Transverse colon (tissue), 4 donors: ENCODE measurements at regions not wholly inside any gene's neighbourhood (a gene's known extent, or its start where the extent isn't known, plus 50 kb on each side); places are given as distances from the start of the nearest gene placed in this dataset.

Experiments used
- DNase-seq: peaks from one replicate; pipeline ENCODE4 v3.0.0-alpha.2; 2019
- H3K27ac ChIP-seq, 4 donors: fragments of 200-600 bp; sonication (generic); 2 replicates each; pipeline ENCODE4 v1.5.1; 2016 to 2018; ENCODE audit warnings: inconsistent platforms in 4 of 4
- H3K27me3 ChIP-seq: fragments of 200-600 bp; sonication (generic); 2 replicates; pipeline ENCODE4 v1.5.1; 2017; ENCODE audit warnings: inconsistent platforms
- H3K36me3 ChIP-seq, 4 donors: fragments of 200-600 bp; sonication (generic); 2 replicates each; pipeline ENCODE4 v1.5.1; 2017 to 2019; ENCODE audit warnings: inconsistent platforms in 4 of 4
- H3K4me1 ChIP-seq, 4 donors: fragments of 200-600 bp; sonication (generic); 2 replicates each; pipeline ENCODE4 v1.5.1; 2017 to 2020; ENCODE audit warnings: inconsistent platforms in 4 of 4
- H3K4me3 ChIP-seq, 4 donors: fragments of 200-600 bp; sonication (generic); 1 replicate in 1 of 4; 2 replicates in 3 of 4; pipeline versions ENCODE4 v1.5.1 to v1.6.1; 2017 to 2019; ENCODE audit warnings: inconsistent platforms in 4 of 4
- H3K9me3 ChIP-seq, 2 donors: fragments of 200-600 bp; sonication (generic); 2 replicates each; pipeline ENCODE4 v1.5.1; 2017 to 2019; ENCODE audit warnings: inconsistent platforms in 2 of 2
- CTCF ChIP-seq, 5 experiments: fragments of 200-600 bp in 3 of 5; fragments of 450-650 bp in 2 of 5; sonication (generic) in 3 of 5; IDR thresholded peaks; 1 replicate in 2 of 5; 2 replicates in 3 of 5; pipeline ENCODE4 v1.5.1; 2016 to 2017; ENCODE audit warnings: antibody characterized with exemption in 5 of 5, inconsistent platforms in 3 of 5, mild to moderate bottlenecking in 2 of 5, moderate library complexity in 1 of 5
- EP300 ChIP-seq: sonication (generic); formaldehyde crosslinking; IDR thresholded peaks from one replicate; pipeline ENCODE4 v1.6.1; 2017; ENCODE audit warnings: antibody characterized with exemption, low read depth
- POLR2A ChIP-seq: fragments of 450-650 bp; IDR thresholded peaks from one replicate; pipeline ENCODE4 v1.6.1; 2016; ENCODE audit warnings: antibody characterized with exemption, mild to moderate bottlenecking, moderate library complexity
- POLR2AphosphoS5 ChIP-seq, 3 donors: sonication (generic); formaldehyde crosslinking; IDR thresholded peaks; one replicate each; pipeline ENCODE4 v1.6.1; 2016; ENCODE audit warnings: antibody characterized with exemption in 3 of 3
- WGBS, 2 donors: methylation state at CpG; one replicate each; pipeline ENCODE4 v1.1.5; 2018; ENCODE audit warnings: low coverage in 1 of 2; 5-methylcytosine and 5-hydroxymethylcytosine counted together
- in situ Hi-C, 4 donors: fragments of 200-750 bp; cut with MboI; loops; one replicate each; pipeline versions ENCODE4 v1.15.0 to v1.15.1; 2017; ENCODE audit warnings: low sequenced_read_pairs in 3 of 4, low pct_ligation_motif_present in 1 of 4, low pct_unique_long_range_greater_than_20kb in 1 of 4
- intact Hi-C: fragments of 100-400 bp; cut with DNase I; formaldehyde crosslinking; loops from one replicate; pipeline ENCODE4 v1.15.1; 2023; ENCODE audit warnings: low total_unique reads

DNA sequence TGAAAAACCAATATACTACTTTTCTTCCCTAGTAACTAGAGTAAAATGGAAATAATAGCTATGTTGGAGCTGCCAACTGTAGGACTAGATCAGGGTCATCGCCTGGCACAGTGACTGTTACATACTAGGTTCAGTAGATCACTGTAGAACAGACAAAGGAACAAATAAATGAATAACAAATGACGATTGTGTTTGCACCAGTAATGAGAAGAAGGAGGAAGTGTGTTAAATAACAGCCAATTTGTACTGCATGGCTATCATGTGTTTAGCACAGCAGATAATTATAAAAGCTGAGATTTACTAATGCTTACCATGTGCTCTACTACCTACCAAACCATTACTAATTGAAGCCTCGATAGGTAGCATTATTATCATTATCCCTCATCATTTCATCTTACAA, 85.3 kb upstream of the FXR1 start:
- no peak for DNase-seq
- no peaks in the 10 kb centered on the region for H3K36me3 ChIP-seq
- 77 to 78% methylated on average over 3 of the region's 3 CpGs for WGBS, 2 donors
- no peaks in the 10 kb centered on the region for H3K4me1 ChIP-seq
- no peak overlapping the region for H3K27ac ChIP-seq
- no peak overlapping the region for H3K4me3 ChIP-seq
- TF ChIP-seq CTCF (IDR thresholded peaks at IDR 0.05) (no peak), POLR2AphosphoS5 (IDR thresholded peaks at IDR 0.05) (no peak), POLR2A (no peak), EP300 (no peak)
- H3K9me3 ChIP-seq: no peaks in the 10 kb centered on the region
- intact Hi-C loops (no loop called here), in situ Hi-C loops (no loop called here)
- H3K27me3 ChIP-seq: no peaks in the 10 kb centered on the region

GRCh38 chr3:180828001-180828720, 84.3 kb upstream of the FXR1 start:
- DNase-seq: no peak
- 93 to 94% methylated on average over 2 to 25 of the region's 36 CpGs for WGBS, 2 donors
- TF ChIP-seq EP300 (no peak), POLR2AphosphoS5 (IDR thresholded peaks at IDR 0.05) (no peak), POLR2A (no peak), CTCF (IDR thresholded peaks at IDR 0.05) (no peak)
- intact Hi-C loops: no loop called here
- H3K4me1 ChIP-seq: no peaks in the 10 kb centered on the region
- no peak overlapping the region for H3K27ac ChIP-seq
- H3K4me3 ChIP-seq: no peak overlapping the region
- H3K36me3 ChIP-seq: no peaks in the 10 kb centered on the region
- in situ Hi-C loops: no loop called here
- no peaks in the 10 kb centered on the region for H3K27me3 ChIP-seq
- H3K9me3 ChIP-seq: no peaks in the 10 kb centered on the region

GRCh38 chr3:180828723-180829408, 83.6 kb upstream of the FXR1 start:
- intact Hi-C loops: no loop called here
- TF ChIP-seq CTCF (IDR thresholded peaks at IDR 0.05): no peak
- TF ChIP-seq POLR2A: no peak
- TF ChIP-seq POLR2AphosphoS5 (IDR thresholded peaks at IDR 0.05): no peak
- no peak for TF ChIP-seq EP300
- no peak overlapping the region for H3K27ac ChIP-seq
- in situ Hi-C loops: no loop called here
- DNase-seq: no peak
- H3K9me3 ChIP-seq: no peaks in the 10 kb centered on the region
- no peaks in the 10 kb centered on the region for H3K36me3 ChIP-seq
- H3K27me3 ChIP-seq: no peaks in the 10 kb centered on the region
- H3K4me3 ChIP-seq: no peak overlapping the region
- no peaks in the 10 kb centered on the region for H3K4me1 ChIP-seq
- WGBS, 2 donors: 94% methylated on average over 40 of the region's 43 CpGs; no CpG with 5 or more reads in 1 of the 2 donors

DNA sequence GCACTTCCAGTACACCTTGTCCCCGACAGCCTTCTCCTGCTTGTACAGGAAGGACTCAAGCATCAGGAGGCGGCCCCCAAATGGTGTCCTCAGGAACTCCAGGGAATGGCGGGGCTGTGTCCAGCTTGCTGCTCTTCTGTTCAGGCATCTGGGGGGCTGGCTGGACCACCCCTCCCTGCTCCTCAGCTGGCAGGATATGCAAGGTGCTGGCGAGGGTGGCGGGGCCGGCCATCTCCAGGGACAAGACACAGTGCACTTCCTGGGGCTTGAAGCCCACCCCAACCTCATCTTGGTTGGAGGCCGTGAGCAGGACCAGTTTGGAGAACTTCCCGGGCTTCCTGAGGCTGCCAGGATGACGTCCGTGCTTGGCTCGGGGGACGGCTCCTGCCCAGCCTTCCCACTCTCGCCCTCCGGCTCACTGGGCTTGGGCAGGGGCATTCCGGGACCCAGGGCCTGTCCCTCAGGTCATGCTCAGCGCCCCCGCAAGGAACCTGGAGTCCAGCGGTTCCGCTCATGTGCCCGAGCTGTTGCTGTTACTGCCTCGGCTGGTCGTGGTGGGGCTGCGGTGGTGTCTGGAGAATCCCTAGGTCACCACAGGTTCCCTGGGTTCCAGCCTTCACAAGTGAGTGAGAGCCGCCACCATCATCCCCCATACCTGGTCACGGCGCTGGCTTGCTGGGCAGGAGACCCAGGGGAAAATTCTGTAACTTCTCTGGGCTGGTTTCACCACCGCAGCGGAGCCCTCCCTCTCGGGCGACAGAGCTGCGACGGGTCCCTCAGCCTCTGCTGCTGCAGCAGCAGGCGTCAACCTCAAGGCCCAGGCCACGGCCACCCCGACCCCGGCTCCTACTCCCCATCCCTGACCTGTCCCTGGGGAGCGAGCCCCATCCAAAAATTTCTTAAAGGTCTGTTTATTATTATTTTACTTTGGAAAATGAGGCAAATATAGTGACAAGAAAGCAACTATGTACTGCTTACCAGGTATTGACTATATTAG, 82.8 kb upstream of the FXR1 start:
- H3K9me3 ChIP-seq: no peaks in the 10 kb centered on the region
- intact Hi-C loops: no loop called here
- WGBS, 2 donors: 86 to 96% methylated on average over 4 to 21 of the region's 37 CpGs

More for the DNA sequence above, 82.8 kb upstream of the FXR1 start:
- Histone ChIP-seq H3K27me3 (no peaks in the 10 kb centered on the region), H3K36me3 (no peaks in the 10 kb centered on the region), H3K4me1 (no peaks in the 10 kb centered on the region), H3K27ac (no peak overlapping the region), H3K4me3 (no peak overlapping the region)
- DNase-seq: no peak
- in situ Hi-C loops: no loop called here
- no peak for TF ChIP-seq POLR2A
- TF ChIP-seq CTCF (IDR thresholded peaks at IDR 0.05): no peak
- no peak for TF ChIP-seq EP300
- no peak for TF ChIP-seq POLR2AphosphoS5 (IDR thresholded peaks at IDR 0.05)
